ENCODE measurements at regions not wholly inside any gene's neighbourhood (a gene's known extent, or its start where the extent isn't known, plus 50 kb on each side); places are given as distances from the start of the nearest gene placed in this dataset.
"Not testable (repeated sequence)": the region's sequence is repeated elsewhere in the genome, so short reads cannot be mapped to it uniquely, and the experiment has no call there.

- peak; percentile 65 for DNase-seq
- no peaks in the 10 kb centered on the region for H3K36me3 ChIP-seq
- H3K27me3 ChIP-seq (ENCODE audit: insufficient read depth, low read depth, severe bottlenecking): peaks cover 29% of the 10 kb centered on the region
- no peak overlapping the region for H3K27ac ChIP-seq
- H3K9me3 ChIP-seq (ENCODE audit: severe bottlenecking): peaks cover 4% of the 10 kb centered on the region
- peak; percentile 79 for TF ChIP-seq CTCF (IDR thresholded peaks at IDR 0.05; ENCODE audit: low read depth, low read length)
- no peak overlapping the region for H3K4me3 ChIP-seq (ENCODE audit: low read depth, low read length)
Measured at GRCh38 chr14:106094654-106095189, 568.3 kb downstream of the TMEM121 start.

DNA sequence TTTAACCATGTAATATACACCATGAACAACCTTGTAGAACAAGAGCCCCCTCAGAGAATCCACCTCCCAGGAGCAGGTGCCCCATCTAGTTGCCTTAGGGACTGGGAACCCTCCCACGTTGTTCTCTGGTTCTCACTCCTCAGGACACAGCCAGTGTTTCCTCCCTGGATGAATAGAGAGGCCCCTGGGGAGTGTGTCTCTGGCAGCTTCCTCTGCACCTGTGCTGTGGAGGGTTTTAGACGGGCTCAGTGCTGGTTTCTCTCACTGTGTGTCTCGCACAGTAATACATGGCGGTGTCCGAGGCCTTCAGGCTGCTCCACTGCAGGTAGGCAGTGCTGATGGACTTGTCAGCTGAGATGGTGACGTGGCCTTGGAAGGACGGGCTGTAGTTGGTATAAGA, 581.3 kb downstream of the TMEM121 start:
- Histone ChIP-seq H3K9me3 (ENCODE audit: severe bottlenecking) (no peaks in the 10 kb centered on the region), H3K27ac (no peak overlapping the region), H3K27me3 (ENCODE audit: insufficient read depth, low read depth, severe bottlenecking) (peaks cover 59% of the 10 kb centered on the region), H3K4me3 (ENCODE audit: low read depth, low read length) (no peak overlapping the region), H3K36me3 (no peaks in the 10 kb centered on the region)
- TF ChIP-seq CTCF (IDR thresholded peaks at IDR 0.05; ENCODE audit: low read depth, low read length): no peak
- DNase-seq: no peak

- Histone ChIP-seq H3K9me3 (ENCODE audit: severe bottlenecking) (no peaks in the 10 kb centered on the region), H3K27ac (no peak overlapping the region)
- TF ChIP-seq CTCF (IDR thresholded peaks at IDR 0.05; ENCODE audit: low read depth, low read length): no peak
Measured at GRCh38 chr14:106109337-106109736, 583.0 kb downstream of the TMEM121 start.

GRCh38 chr14:106115401-106115800, 589.0 kb downstream of the TMEM121 start:
- H3K4me3 ChIP-seq (ENCODE audit: low read depth, low read length): no peak overlapping the region
- TF ChIP-seq CTCF (IDR thresholded peaks at IDR 0.05; ENCODE audit: low read depth, low read length): no peak
- H3K27ac ChIP-seq: no peak overlapping the region
- no peaks in the 10 kb centered on the region for H3K9me3 ChIP-seq (ENCODE audit: severe bottlenecking)
- H3K27me3 ChIP-seq (ENCODE audit: insufficient read depth, low read depth, severe bottlenecking): peaks cover 17% of the 10 kb centered on the region
- DNase-seq: no peak
- no peaks in the 10 kb centered on the region for H3K36me3 ChIP-seq

More at GRCh38 chr14:106109337-106109736, 583.0 kb downstream of the TMEM121 start:
- no peak overlapping the region for H3K4me3 ChIP-seq (ENCODE audit: low read depth, low read length)
- peaks cover 50% of the 10 kb centered on the region for H3K27me3 ChIP-seq (ENCODE audit: insufficient read depth, low read depth, severe bottlenecking)
- no peak for DNase-seq
- H3K36me3 ChIP-seq: no peaks in the 10 kb centered on the region

DNA sequence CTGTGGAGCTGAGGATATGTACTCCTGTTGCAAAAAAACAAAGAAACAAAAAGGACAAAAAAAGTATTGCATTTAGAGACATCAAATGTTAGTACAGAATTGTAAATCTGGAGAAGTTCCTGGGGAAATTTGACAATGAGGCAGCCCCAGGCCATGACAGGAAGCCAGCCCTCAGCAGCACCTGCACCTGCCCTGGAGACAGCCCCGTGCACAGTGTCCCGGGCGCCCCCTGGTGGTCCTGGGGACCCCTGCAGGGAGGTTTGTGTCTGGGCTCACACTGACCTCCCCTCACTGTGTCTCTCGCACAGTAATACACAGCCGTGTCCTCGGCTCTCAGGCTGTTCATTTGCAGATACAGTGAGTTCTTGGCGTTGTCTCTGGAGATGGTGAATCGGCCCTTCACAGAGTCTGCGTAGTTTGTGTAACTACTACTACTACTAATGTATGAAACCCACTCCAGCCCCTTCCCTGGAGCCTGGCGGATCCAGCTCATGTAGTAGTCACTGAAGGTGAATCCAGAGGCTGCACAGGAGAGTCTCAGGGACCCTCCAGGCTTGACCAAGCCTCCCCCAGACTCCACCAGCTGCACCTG, 590.1 kb downstream of the TMEM121 start:
- H3K36me3 ChIP-seq: not testable (repeated sequence)

More for the DNA sequence above, 590.1 kb downstream of the TMEM121 start:
- TF ChIP-seq CTCF (IDR thresholded peaks at IDR 0.05; ENCODE audit: low read depth, low read length): peak; percentile 46
- H3K9me3 ChIP-seq (ENCODE audit: severe bottlenecking); H3K4me3 ChIP-seq (ENCODE audit: low read depth, low read length); DNase-seq; H3K27ac ChIP-seq: not testable (repeated sequence)
- H3K27me3 ChIP-seq (ENCODE audit: insufficient read depth, low read depth, severe bottlenecking): peaks cover 13% of the 10 kb centered on the region
